ENCODE measurements at regions not wholly inside any gene's neighbourhood (a gene's known extent, or its start where the extent isn't known, plus 50 kb on each side); places are given as distances from the start of the nearest gene placed in this dataset.

DNA sequence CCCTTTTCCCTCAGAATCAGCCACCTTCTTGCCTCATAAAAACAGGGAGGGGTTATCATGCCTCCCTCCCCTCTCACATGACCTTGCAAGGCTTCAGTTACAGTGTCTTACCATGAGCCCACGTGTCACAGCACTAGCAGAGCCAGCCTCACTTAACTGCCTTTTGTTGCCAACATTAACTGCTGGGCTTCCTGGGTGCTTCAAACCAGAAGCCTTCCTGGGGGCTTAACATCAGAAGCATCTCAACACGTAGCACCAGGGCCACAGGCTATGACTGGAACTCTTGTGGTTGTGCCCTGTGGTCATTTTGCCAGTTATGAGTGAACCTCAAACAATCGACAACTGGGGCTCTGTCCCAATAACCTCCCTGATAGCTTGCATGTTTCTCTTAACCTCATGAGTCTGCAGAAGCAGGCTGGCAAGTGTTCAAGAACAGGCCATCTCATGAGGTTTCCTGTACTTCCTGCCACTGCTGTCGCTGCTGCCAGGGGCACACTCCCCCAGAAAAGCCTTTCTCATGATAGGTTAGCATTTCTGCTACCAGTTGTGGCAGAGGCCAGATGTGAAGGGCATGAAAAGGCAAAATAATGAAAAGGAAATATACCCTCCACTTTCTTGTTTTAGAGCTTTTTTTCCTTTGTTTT, 132.2 kb downstream of the GLUL start:
- Histone ChIP-seq H3K27ac (peak overlapping the region; percentile 42), H3K27me3 (no peaks in the 10 kb centered on the region), H3K4me1 (peaks cover 11% of the 10 kb centered on the region), H3K9me3 (no peaks in the 10 kb centered on the region), H3K4me3 (no peak overlapping the region), H3K36me3 (no peaks in the 10 kb centered on the region)
- DNase-seq (ENCODE audit: low spot score in 2 of 2) = peak; percentile 83 to 85
- TF ChIP-seq, protein P1, sequence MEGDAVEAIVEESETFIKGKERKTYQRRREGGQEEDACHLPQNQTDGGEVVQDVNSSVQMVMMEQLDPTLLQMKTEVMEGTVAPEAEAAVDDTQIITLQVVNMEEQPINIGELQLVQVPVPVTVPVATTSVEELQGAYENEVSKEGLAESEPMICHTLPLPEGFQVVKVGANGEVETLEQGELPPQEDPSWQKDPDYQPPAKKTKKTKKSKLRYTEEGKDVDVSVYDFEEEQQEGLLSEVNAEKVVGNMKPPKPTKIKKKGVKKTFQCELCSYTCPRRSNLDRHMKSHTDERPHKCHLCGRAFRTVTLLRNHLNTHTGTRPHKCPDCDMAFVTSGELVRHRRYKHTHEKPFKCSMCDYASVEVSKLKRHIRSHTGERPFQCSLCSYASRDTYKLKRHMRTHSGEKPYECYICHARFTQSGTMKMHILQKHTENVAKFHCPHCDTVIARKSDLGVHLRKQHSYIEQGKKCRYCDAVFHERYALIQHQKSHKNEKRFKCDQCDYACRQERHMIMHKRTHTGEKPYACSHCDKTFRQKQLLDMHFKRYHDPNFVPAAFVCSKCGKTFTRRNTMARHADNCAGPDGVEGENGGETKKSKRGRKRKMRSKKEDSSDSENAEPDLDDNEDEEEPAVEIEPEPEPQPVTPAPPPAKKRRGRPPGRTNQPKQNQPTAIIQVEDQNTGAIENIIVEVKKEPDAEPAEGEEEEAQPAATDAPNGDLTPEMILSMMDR (IDR thresholded peaks at IDR 0.05) = no peak
- TF ChIP-seq POLR2A (IDR thresholded peaks at IDR 0.05) = no peak
- TF ChIP-seq EP300 (IDR thresholded peaks at IDR 0.05) = no peak
- no peak for TF ChIP-seq POLR2AphosphoS5 (IDR thresholded peaks at IDR 0.05)
- 7% methylated on average over 4 of the region's 4 CpGs for WGBS

DNA sequence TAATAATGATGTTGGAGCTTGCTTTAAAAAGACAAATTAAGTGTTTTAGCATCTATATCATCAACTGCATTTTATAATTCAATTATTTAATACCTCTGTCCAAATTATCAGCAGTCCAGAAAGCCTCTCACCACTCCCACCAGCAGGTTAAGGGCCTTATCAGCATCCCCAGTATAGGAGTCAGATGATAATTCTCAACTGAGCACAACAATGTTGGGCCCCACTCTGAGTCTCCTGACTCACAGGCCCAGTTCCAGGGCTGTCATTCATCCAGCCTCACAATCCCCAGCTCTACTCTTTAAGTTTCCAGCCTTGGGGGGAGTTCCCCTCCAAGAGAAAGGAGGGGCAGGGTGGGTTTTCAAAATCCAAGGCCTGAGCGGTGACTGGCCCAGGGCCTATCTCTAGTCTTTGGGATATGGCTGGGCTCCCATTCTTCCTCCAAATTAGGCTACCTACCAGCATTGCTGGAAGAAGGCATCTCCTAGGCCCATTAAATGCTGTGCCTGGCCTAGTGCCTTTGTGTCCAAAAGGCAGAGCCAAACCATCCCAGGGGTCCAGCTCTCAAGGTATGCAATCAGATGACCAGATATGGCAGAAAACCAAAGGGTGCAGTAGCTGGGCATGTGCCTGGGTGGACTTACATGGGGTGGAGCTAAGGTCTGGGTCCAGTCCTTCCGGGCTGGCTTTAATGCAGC, 134.1 kb downstream of the GLUL start:
- TF ChIP-seq POLR2A (IDR thresholded peaks at IDR 0.05) = no peak
- no peak for TF ChIP-seq POLR2AphosphoS5 (IDR thresholded peaks at IDR 0.05)
- TF ChIP-seq, protein P1 (IDR thresholded peaks at IDR 0.05) = no peak
- TF ChIP-seq EP300 (IDR thresholded peaks at IDR 0.05) = no peak
- Histone ChIP-seq H3K9me3 (no peaks in the 10 kb centered on the region), H3K4me3 (no peak overlapping the region), H3K36me3 (no peaks in the 10 kb centered on the region), H3K27me3 (no peaks in the 10 kb centered on the region), H3K4me1 (peaks cover 11% of the 10 kb centered on the region), H3K27ac (no peak overlapping the region)
- WGBS = 86% methylated on average over 2 of the region's 2 CpGs
- DNase-seq (ENCODE audit: low spot score in 2 of 2) = no peak

DNA sequence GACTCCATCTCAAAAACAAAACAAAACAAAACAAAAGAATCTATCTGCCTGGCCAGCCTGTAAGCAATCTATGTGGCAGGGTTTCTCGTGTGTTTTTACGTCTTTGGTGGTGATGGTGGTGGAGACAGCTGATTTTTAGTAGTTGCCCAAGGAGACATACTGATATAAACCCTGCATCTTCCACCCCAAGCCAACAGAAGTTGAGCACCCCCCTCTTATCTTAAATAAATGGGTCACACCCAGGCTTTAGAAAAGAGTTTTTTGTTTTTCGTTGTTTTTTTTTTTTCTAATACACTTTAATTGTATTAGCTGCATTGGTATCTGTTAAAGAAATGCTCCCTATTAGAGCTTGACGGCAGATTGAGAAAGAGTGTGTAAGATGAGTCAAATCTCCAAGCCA, 134.7 kb downstream of the GLUL start:
- TF ChIP-seq POLR2A (IDR thresholded peaks at IDR 0.05) (no peak), EP300 (IDR thresholded peaks at IDR 0.05) (no peak), POLR2AphosphoS5 (IDR thresholded peaks at IDR 0.05) (no peak)
- TF ChIP-seq, protein P1 (IDR thresholded peaks at IDR 0.05) = no peak
- Histone ChIP-seq H3K9me3 (no peaks in the 10 kb centered on the region), H3K4me3 (no peak overlapping the region), H3K36me3 (no peaks in the 10 kb centered on the region), H3K4me1 (peaks cover 11% of the 10 kb centered on the region), H3K27me3 (no peaks in the 10 kb centered on the region), H3K27ac (no peak overlapping the region)
- no peak for DNase-seq (ENCODE audit: low spot score in 2 of 2)
- WGBS = 88% methylated on average over 4 of the region's 4 CpGs

DNA sequence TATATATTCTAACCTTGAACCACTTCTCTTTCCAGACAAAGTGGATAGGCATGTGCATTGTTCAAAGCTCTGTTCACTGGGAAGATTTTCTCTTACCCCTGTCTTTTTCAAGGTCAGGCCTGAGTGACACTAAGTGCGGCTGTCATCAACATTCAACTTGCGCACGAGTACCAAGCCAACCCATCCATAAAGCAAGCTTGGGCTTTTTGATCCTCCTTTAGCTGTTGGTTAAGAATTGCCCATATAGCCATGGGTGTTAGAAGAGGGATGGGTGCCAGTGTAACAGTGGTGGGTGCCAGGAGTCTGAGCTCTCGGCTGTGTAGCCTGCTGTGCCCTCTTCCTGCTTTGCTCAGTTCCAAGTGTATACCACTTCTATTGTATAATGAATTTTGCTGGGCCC, 136.1 kb downstream of the GLUL start:
- Histone ChIP-seq H3K27me3 (no peaks in the 10 kb centered on the region), H3K4me1 (peaks cover 11% of the 10 kb centered on the region), H3K9me3 (no peaks in the 10 kb centered on the region), H3K4me3 (no peak overlapping the region), H3K36me3 (no peaks in the 10 kb centered on the region), H3K27ac (no peak overlapping the region)
- TF ChIP-seq EP300 (IDR thresholded peaks at IDR 0.05) = no peak
- TF ChIP-seq POLR2A (IDR thresholded peaks at IDR 0.05) = no peak
- no peak for TF ChIP-seq POLR2AphosphoS5 (IDR thresholded peaks at IDR 0.05)
- TF ChIP-seq, protein P1 (IDR thresholded peaks at IDR 0.05) = no peak
- 85% methylated on average over 4 of the region's 4 CpGs for WGBS
- no peak for DNase-seq (ENCODE audit: low spot score in 2 of 2)

DNA sequence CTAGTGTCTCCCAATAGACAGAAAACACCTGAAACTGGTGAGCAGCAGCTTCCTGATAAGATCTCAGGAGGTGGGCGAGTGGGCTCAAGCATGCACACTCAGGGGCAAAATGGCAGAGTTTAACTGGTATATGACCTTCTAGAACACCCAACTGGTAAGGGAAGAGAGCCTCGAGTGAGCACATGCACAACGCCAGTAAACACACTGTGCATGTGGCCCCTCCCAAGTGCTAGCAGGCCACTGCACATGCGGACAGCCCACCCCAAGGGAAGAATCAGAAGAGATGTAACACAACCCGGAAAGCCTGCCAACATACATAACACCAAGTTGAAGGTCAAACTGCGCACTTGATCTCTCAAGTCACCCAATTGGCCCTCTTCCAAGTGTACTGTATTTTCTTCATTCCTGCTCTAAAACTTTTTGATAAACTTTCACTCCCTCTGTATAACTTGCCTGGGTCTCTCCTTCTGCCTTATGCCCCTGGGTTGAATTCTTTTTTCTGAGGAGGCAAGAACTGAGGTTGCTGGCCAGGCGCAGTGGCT, 138.2 kb downstream of the GLUL start:
- peaks cover 9% of the 10 kb centered on the region for H3K4me1 ChIP-seq
- H3K36me3 ChIP-seq = no peaks in the 10 kb centered on the region
- no peaks in the 10 kb centered on the region for H3K27me3 ChIP-seq
- DNase-seq (ENCODE audit: low spot score in 2 of 2) = no peak
- no peak overlapping the region for H3K4me3 ChIP-seq
- WGBS = 87% methylated on average over 7 of the region's 7 CpGs
- TF ChIP-seq POLR2A (IDR thresholded peaks at IDR 0.05) (no peak), EP300 (IDR thresholded peaks at IDR 0.05) (no peak), POLR2AphosphoS5 (IDR thresholded peaks at IDR 0.05) (no peak)
- TF ChIP-seq, protein P1 (IDR thresholded peaks at IDR 0.05) = no peak
- no peak overlapping the region for H3K27ac ChIP-seq
- no peaks in the 10 kb centered on the region for H3K9me3 ChIP-seq
